ENCODE measurements at regions not wholly inside any gene's neighbourhood (a gene's known extent, or its start where the extent isn't known, plus 50 kb on each side); places are given as distances from the start of the nearest gene placed in this dataset.

- DNase-seq (ENCODE audit: low read depth), result no peak
- no peak for TF ChIP-seq CTCF (conservative IDR thresholded peaks at IDR 0.05; ENCODE audit: low read depth, low read length)
- H3K4me3 ChIP-seq (ENCODE audit: low read depth, low read length), result no peak overlapping the region
These were observed 1183.4 kb upstream of the AUTS2 start for GRCh38 chr7:68414631-68415425.

DNA sequence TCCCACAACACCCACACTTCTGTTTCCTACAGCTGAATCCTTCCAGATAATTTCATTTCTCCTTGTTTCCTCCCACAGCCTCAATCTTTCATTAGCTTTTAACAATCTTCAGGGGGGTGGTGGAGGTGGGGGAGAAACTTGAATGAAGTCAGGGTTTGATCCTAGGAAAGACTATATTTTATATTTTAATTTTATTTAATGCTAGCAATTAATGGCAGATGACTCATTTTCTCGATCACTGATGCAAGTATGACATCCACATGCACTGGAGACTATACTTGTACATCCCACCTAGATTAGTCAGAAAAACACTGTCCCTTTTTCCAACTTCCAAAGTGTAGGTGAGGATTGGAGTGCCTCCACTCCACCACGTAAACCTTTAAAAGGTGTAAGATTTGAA, 1181.3 kb upstream of the AUTS2 start:
- DNase-seq (ENCODE audit: low read depth), result no peak
- no peak overlapping the region for H3K4me3 ChIP-seq (ENCODE audit: low read depth, low read length)
- TF ChIP-seq CTCF (conservative IDR thresholded peaks at IDR 0.05; ENCODE audit: low read depth, low read length), result no peak

DNA sequence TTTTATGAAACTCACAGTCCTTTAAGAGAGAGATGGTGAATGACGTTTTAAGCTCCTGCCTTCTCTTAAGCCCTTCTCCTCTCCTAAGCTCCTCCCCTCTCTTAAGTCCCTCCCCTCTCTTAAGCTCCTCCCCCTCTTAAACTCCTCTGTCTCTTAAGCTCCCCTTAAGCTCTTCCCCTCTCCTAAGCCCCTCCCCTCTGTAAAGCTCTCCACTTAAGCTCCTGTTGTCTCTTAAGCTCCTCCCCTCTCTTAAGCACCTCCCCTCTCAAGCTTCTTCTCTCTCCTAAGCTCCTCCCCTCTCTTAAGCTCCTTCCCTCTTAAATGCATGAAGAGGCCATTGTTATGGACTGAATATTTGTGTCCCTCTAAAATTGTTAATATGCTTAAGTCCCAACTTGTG, 1180.6 kb upstream of the AUTS2 start:
- no peak for TF ChIP-seq CTCF (conservative IDR thresholded peaks at IDR 0.05; ENCODE audit: low read depth, low read length)
- DNase-seq (ENCODE audit: low read depth), result no peak
- H3K4me3 ChIP-seq (ENCODE audit: low read depth, low read length), result no peak overlapping the region

GRCh38 chr7:68420342-68421192, 1177.7 kb upstream of the AUTS2 start:
- no peak overlapping the region for H3K4me3 ChIP-seq (ENCODE audit: low read depth, low read length)
- TF ChIP-seq CTCF (conservative IDR thresholded peaks at IDR 0.05; ENCODE audit: low read depth, low read length), result no peak
- no peak for DNase-seq (ENCODE audit: low read depth)

DNA sequence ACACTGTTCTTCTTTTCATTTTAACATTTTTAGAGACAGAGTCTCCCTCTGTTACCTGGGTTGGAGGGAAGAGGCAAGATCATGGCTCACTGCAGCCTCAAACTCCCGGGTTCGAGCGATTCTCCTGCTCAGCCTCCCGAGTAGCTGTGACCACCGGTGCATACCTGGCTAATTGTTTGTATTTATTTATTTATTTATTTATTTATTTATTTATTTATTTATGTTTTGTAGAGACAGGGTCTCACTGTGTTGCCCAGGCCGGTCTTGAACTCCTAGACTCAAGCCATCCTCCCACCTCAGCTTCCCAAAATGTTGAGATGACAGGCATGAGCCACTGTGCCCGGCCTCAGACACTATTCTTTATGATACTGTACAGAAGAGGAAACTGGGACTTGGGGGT, 1176.6 kb upstream of the AUTS2 start:
- TF ChIP-seq CTCF (conservative IDR thresholded peaks at IDR 0.05; ENCODE audit: low read depth, low read length), result no peak

GRCh38 chr7:68422281-68422680, 1176.0 kb upstream of the AUTS2 start:
- no peak for DNase-seq (ENCODE audit: low read depth)
- H3K4me3 ChIP-seq (ENCODE audit: low read depth, low read length), result no peak overlapping the region
- no peak for TF ChIP-seq CTCF (conservative IDR thresholded peaks at IDR 0.05; ENCODE audit: low read depth, low read length)

More for the DNA sequence above, 1176.6 kb upstream of the AUTS2 start:
- no peak overlapping the region for H3K4me3 ChIP-seq (ENCODE audit: low read depth, low read length)
- DNase-seq (ENCODE audit: low read depth), result no peak

Measured in epithelial cell of proximal tubule (primary cell).